ENCODE measurements at regions not wholly inside any gene's neighbourhood (a gene's known extent, or its start where the extent isn't known, plus 50 kb on each side); places are given as distances from the start of the nearest gene placed in this dataset.

DNA sequence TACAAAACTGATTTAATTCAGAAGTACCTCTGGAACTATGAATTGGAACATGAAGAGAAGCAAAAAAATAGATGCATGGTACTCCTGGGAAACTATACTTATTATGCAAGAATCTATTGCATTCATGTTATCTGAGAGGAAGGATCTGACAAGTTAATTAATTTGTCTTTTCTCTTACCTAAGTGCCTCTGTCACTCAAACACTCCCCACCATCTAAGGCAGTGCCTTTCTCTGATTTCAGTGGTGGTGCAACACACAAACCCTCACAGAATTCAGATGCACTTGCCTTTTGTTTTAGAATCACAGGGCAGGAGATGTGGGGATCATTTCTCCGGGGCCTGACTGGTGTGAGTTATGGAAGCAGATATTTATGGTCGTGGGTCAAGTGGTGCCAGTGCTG lies 52.5 kb upstream of the C9orf72 start:
- DNase-seq (ENCODE audit: low read depth in 2 of 2): no peak

- no peak for DNase-seq (ENCODE audit: low read depth in 2 of 2)
These were observed 53.2 kb upstream of the C9orf72 start for GRCh38 chr9:27626244-27627187.

DNA sequence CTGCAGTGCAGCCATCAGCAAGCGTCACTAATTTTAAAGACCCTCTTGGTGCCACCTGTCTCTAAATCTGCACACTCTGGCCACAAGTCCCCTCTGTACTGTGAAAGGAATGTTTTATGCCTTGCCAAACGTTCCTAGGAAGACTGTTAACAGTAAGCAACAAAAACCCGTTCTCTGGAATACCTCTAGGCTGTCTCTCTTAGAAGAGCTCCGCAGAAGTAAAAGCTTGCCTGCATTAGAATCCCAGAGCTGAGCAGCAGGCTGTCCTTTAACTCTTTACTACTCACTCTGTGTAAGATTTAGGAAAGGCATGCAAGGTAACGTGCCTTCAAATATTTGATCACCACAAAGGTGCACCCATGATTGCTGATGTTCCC lies 53.9 kb upstream of the C9orf72 start:
- DNase-seq (ENCODE audit: low read depth in 2 of 2): no peak

DNA sequence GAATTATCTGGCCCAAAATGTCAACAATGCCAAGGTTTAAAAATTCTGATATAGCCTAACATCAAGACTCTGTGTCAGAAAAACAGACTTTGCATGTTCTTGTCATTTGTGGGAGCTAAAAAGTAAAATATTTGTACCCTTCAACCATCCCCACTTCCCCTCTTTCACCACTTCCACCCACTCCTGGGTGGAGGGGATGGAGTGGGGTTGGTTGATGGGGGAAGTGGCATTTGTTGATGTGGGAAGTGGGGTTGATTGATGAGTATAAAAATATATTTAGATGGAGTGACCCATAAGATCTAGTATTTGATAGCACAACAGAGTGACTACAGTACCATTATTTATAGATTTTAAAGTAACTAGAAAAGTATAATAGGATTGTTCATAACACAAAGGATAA lies 55.0 kb upstream of the C9orf72 start:
- no peak for DNase-seq (ENCODE audit: low read depth in 2 of 2)

DNA sequence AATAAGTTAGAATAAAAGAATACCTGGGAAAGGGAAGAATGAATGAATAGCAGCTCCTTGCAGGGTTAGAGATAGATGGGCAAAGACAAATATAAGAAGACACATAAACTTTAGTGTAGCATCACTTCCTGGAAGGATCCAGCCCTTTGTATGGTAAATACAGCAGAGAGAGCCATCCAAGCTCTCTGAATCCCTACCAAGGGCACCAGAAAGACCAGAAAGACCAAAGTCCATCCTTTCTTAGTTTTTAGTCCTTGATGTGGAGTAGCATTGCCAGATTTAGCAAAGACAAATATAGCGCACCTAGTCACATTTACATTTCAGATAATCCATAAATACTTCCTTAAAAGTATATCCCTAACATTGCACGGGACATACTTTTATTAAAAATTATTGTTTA lies 56.1 kb upstream of the C9orf72 start:
- DNase-seq (ENCODE audit: low read depth in 2 of 2): no peak

GRCh38 chr9:27632254-27632653 lies 59.0 kb upstream of the C9orf72 start:
- no peak for DNase-seq (ENCODE audit: low read depth in 2 of 2)

DNA sequence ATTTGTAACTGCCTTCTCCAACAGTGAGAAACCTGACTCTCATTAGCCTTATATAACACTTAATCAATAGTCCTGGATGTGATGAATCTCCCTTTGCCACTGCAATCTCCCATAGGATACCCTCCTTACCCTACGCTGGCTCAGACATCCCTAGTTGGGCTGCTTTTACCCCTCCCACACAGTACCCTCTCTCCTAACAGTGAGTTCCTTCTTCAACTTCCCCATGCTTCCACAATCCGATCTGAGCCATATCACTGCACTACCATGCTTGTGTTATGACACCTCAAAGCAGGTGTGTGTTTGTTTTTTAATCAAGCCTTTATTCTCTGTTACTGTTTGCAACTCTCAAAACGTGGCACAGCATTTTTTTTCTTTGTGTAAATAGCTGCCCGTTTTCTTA lies 60.5 kb upstream of the C9orf72 start:
- DNase-seq (ENCODE audit: low read depth in 2 of 2): no peak

GRCh38 chr9:27634879-27635278 lies 61.6 kb upstream of the C9orf72 start:
- no peak for DNase-seq (ENCODE audit: low read depth in 2 of 2)

- DNase-seq (ENCODE audit: low read depth in 2 of 2): no peak
These were observed 65.4 kb upstream of the C9orf72 start for GRCh38 chr9:27638716-27639115.

DNA sequence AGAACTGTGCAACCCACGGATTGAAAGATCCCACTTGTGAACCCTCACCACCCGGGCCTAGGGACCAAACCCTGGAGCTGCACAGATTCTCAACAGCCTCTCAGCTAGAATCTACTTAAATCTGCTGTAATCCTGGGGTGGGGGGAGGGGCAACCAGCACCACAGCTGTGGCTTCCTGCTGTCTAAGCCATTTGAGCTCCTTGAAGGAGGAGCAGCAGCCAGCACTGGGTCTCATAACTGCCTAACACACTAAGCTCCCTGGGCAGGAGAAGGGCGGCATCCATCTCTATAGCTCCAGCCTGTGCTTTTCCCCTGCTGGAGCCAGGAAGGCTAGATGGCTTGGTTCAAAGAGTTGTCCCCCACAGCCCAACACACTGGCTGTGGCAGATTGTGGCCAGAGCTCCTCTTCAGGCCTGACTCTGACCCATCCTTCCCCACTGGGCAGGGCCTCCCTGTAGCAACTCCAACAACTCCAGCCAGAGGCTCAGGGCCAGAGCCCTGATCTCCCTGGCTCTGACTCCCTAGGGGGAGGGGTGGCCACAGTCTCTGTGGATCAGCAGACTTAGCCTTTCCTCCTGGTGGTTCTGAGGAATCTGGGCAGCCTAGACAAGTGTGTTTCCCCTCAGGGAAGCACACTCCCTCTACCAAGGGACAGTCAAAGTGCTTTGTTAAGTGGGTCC lies 72.0 kb upstream of the C9orf72 start:
- no peak for DNase-seq (ENCODE audit: low read depth in 2 of 2)

- DNase-seq (ENCODE audit: low read depth in 2 of 2): no peak
These were observed 80.0 kb upstream of the C9orf72 start for GRCh38 chr9:27653246-27653645.

DNA sequence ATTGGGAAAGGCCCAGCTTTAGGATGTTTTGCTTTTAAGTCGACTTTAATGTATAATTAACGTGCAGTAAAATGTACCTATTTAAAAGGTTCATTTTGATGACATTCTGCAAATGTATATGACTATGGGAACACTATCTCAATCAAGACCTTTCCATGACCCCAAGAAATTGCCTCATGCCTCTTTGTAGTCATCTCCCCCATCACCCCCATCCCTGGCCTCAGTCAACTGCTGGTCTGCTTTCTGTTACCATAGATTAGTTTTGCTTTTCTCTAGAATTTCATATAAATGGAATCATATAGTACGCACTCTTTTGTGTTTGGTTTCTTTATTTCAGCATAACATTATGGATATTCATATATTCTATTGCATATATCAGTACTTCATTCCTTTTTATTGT lies 80.7 kb upstream of the C9orf72 start:
- no peak for DNase-seq (ENCODE audit: low read depth in 2 of 2)

- no peak for DNase-seq (ENCODE audit: low read depth in 2 of 2)
These were observed 81.5 kb upstream of the C9orf72 start for GRCh38 chr9:27654629-27655285.

- no peak for DNase-seq (ENCODE audit: low read depth in 2 of 2)
These were observed 82.2 kb upstream of the C9orf72 start for GRCh38 chr9:27655441-27655840.

DNA sequence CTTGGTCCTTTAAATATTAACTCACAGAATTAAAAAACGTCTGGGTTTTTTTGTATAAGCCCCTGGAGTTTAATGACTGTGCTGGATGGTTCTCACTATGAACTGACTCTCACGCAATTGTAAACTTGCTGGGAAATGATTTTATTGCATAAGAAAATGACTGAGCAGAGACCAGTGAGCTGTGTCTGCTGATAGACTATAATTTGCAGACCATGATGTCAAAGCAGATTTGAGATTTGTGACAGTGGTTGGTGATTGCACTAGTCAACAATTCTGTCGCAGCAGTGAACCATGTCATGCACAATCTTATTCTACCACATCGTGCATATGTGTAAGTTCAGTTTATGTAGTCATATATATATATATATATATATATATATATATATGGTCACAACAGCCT lies 85.7 kb upstream of the C9orf72 start:
- no peak for DNase-seq (ENCODE audit: low read depth in 2 of 2)

GRCh38 chr9:27659571-27659970 lies 86.3 kb upstream of the C9orf72 start:
- no peak for DNase-seq (ENCODE audit: low read depth in 2 of 2)

DNA sequence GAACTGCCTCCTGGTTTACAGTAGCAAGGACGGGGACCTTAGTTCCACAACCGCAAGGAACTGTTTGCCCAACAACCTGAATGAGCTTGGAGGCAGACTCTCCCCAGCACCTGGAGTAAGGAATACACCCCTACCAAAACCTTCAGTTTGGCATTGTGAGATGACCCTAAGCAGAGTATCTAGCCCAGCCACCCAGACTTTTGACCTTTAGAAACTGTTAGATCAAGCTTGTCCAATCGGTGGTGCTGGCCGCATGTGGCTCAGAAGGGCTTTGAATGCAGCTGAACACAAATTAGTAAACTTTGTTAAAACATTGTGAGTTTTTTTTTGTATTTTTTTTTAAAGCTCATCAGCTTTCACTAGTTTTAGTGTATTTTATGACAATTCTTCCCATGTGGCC lies 86.9 kb upstream of the C9orf72 start:
- DNase-seq (ENCODE audit: low read depth in 2 of 2): no peak

GRCh38 chr9:27663526-27663925 lies 90.2 kb upstream of the C9orf72 start:
- no peak for DNase-seq (ENCODE audit: low read depth in 2 of 2)

DNA sequence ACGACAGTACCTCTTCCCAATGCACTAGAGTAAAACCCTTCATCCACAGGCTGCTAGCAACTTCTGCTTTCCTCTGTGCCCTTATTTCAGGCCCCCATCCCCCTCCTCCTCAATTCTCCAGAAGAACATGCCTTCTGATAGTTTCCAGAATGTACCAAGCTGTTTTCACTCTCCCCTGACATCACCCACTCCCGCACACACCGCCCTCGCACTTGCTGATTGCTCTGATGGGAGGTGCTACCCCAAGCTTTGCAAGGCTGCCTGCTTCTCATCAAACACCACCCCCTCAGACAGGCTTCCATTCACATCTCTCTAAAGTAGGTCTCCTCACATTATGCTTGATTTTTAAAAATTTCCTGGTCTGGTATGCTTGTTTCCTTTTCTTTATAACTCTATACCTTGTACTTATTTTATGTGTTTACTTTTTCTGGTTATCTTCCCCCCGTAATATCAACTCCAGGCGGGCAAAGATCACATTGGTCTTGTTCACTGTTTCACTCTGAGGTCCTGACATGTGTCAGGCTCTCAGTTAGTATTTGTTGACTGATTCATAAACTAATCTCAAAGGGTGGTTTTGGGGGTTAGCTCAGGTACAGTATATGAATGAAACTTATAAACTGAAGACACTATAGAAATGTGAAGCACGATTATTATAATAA lies 91.0 kb upstream of the C9orf72 start:
- DNase-seq (ENCODE audit: low read depth in 2 of 2): no peak

- DNase-seq (ENCODE audit: low read depth in 2 of 2): no peak
These were observed 91.9 kb upstream of the C9orf72 start for GRCh38 chr9:27665136-27665535.

DNA sequence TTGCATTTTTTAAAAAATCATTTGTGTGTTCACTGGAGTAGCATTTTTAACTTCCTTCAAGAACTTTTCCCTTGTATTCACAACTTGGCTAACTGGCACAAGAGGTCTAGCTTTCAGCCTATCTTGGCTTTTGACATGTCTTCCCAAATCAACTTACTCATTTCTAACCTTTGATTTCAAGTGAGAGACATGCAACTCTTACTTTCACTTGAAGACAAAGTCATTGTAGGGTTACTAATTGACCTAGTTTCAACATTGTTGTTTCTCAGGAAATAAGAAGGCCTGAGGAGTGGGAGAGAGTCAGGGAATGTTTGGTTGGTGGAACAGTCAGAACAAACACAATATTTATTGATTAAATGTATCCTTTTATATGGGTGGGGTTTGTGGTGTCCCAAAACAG lies 95.0 kb upstream of the C9orf72 start:
- no peak for DNase-seq (ENCODE audit: low read depth in 2 of 2)

GRCh38 chr9:27671636-27672035 lies 98.4 kb upstream of the C9orf72 start:
- DNase-seq (ENCODE audit: low read depth in 2 of 2): no peak

Data from stimulated activated CD4-positive, alpha-beta T cell treated with anti-CD3 and anti-CD28 coated beads, Interleukin-1b, Interleukin-23, amount 100 ng/mL, for 4 hours (primary cell).